ENCODE measurements at regions not wholly inside any gene's neighbourhood (a gene's known extent, or its start where the extent isn't known, plus 50 kb on each side); places are given as distances from the start of the nearest gene placed in this dataset.

DNA sequence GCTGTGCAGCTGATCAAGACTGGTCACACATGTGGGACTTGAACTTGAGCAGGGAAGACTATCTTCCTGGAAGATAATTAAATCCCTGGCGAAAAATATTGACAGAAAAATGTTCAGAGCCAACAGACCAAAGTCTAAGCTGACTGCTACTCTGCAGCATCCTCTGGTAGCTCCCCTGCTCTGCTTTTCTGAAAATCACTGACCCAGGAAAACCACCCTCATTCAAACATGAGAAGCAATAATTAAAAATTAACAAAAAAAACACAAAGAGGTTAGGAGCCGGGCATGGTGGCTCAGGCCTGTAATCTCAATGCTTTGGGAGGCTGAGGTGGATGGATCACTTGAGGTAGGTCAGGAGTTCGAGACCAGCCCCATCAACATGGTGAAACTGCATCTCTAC is 151.9 kb downstream of the SCG2 start:
- Histone ChIP-seq H3K27ac (ENCODE audit: low read depth, low read length) (no peak overlapping the region), H3K36me3 (ENCODE audit: control insufficient read depth, insufficient read depth, low read length) (no peaks in the 10 kb centered on the region), H3K9ac (ENCODE audit: extremely low read depth, low read length, poor library complexity, severe bottlenecking) (no peak overlapping the region), H3K27me3 (ENCODE audit: control insufficient read depth, insufficient read depth, low read length, poor library complexity, severe bottlenecking) (no peaks in the 10 kb centered on the region), H3K4me3 (ENCODE audit: low read length) (no peak overlapping the region), H3K4me1 (ENCODE audit: control insufficient read depth, insufficient read depth, low read length) (no peaks in the 10 kb centered on the region), H3K9me3 (ENCODE audit: control insufficient read depth, low read length) (no peaks in the 10 kb centered on the region)
- no peaks in the 10 kb centered on the region for H3K36me3 Mint-ChIP-seq (ENCODE audit: low read depth)
- no peak for TF ChIP-seq CTCF (conservative IDR thresholded peaks at IDR 0.05)
- peaks cover 2% of the 10 kb centered on the region for H3K9me3 Mint-ChIP-seq
- H3K4me3 Mint-ChIP-seq = no peak overlapping the region
- DNase-seq = no peak
- 89 to 93% methylated on average over 3 of the region's 3 CpGs for WGBS, 2 experiments (ENCODE audit: insufficient coverage in 1 of 2, insufficient read length in 1 of 2)
- peaks cover 6% of the 10 kb centered on the region for H3K27me3 Mint-ChIP-seq (ENCODE audit: insufficient read depth)
- no peaks in the 10 kb centered on the region for H3K4me1 Mint-ChIP-seq
- H3K27ac Mint-ChIP-seq = no peak overlapping the region

DNA sequence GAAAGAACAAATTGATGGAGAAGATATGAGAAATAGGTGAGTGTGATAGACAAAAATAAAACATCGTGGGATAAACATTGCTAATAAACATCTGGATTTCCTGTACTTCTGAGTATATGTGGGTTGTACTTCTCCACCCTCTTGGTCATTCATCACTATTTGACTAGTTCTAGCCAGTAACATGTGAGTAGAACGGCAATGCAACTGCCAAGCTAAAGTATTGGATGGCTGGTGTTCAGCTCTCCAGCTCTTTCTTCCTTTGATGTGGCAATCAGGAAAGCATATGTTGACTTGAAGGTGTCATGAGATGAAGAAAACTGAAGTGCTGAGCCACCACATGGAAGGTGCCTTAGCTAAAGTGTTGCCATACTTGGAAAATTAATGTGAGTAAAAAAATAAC is 144.9 kb downstream of the SCG2 start:
- Histone ChIP-seq H3K9ac (ENCODE audit: extremely low read depth, low read length, poor library complexity, severe bottlenecking) (no peak overlapping the region), H3K4me3 (ENCODE audit: low read length) (no peak overlapping the region), H3K27ac (ENCODE audit: low read depth, low read length) (no peak overlapping the region), H3K9me3 (ENCODE audit: control insufficient read depth, low read length) (no peaks in the 10 kb centered on the region), H3K36me3 (ENCODE audit: control insufficient read depth, insufficient read depth, low read length) (no peaks in the 10 kb centered on the region), H3K27me3 (ENCODE audit: control insufficient read depth, insufficient read depth, low read length, poor library complexity, severe bottlenecking) (no peaks in the 10 kb centered on the region), H3K4me1 (ENCODE audit: control insufficient read depth, insufficient read depth, low read length) (no peaks in the 10 kb centered on the region)
- DNase-seq = no peak
- WGBS, 2 experiments (ENCODE audit: insufficient coverage in 1 of 2, insufficient read length in 1 of 2) = 86 to 88% methylated on average over 1 to 2 of the region's 2 CpGs
- Mint-ChIP-seq H3K9me3 (peaks cover 5% of the 10 kb centered on the region), H3K36me3 (ENCODE audit: low read depth) (no peaks in the 10 kb centered on the region), H3K4me3 (no peak overlapping the region), H3K27me3 (ENCODE audit: insufficient read depth) (peaks cover 19% of the 10 kb centered on the region), H3K4me1 (no peaks in the 10 kb centered on the region), H3K27ac (no peak overlapping the region)
- TF ChIP-seq CTCF (conservative IDR thresholded peaks at IDR 0.05) = no peak

DNA sequence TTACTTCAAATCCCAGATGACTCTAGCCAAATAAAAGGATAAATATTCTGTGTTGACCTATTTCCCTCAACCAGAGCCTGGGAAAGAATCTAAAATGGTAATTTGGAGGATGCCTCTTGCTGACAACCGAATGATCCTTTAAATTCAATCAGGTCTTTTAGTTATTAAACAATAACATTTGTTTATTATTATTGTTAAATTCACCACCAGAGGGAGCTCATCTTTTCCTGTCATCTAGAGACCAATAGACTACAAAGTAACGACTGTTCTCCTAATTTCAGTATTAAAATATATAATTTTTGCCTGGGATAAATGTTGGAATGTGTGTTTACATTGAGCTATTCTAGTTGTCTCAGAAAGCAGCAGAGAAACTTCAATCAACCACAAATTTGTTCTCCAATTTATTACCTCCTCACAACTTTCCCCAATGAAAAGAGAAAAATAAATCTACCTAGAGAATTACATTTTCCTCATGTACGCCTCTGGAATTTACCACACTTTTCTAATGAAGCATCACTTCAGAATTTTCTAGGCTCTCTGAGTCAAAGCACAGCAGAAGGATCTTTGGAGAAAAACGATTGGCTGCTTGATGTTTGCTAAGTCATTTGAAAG is 142.7 kb downstream of the SCG2 start:
- no peaks in the 10 kb centered on the region for H3K27me3 ChIP-seq (ENCODE audit: control insufficient read depth, insufficient read depth, low read length, poor library complexity, severe bottlenecking)
- H3K9ac ChIP-seq (ENCODE audit: extremely low read depth, low read length, poor library complexity, severe bottlenecking) = no peak overlapping the region
- H3K4me3 Mint-ChIP-seq = no peak overlapping the region
- peak; percentile 80 for TF ChIP-seq CTCF (conservative IDR thresholded peaks at IDR 0.05)
- no peak overlapping the region for H3K27ac Mint-ChIP-seq
- H3K4me1 Mint-ChIP-seq = no peaks in the 10 kb centered on the region
- no peaks in the 10 kb centered on the region for H3K36me3 ChIP-seq (ENCODE audit: control insufficient read depth, insufficient read depth, low read length)
- H3K36me3 Mint-ChIP-seq (ENCODE audit: low read depth) = no peaks in the 10 kb centered on the region
- no peaks in the 10 kb centered on the region for H3K9me3 ChIP-seq (ENCODE audit: control insufficient read depth, low read length)
- no peak for DNase-seq
- no peak overlapping the region for H3K27ac ChIP-seq (ENCODE audit: low read depth, low read length)
- H3K4me1 ChIP-seq (ENCODE audit: control insufficient read depth, insufficient read depth, low read length) = no peaks in the 10 kb centered on the region
- peaks cover 19% of the 10 kb centered on the region for H3K27me3 Mint-ChIP-seq (ENCODE audit: insufficient read depth)
- H3K4me3 ChIP-seq (ENCODE audit: low read length) = no peak overlapping the region
- WGBS, 2 experiments (ENCODE audit: insufficient coverage in 1 of 2, insufficient read length in 1 of 2) = 72% methylated on average over 3 of the region's 4 CpGs; no CpG with 5 or more reads in 1 of the 2 experiments
- peaks cover 7% of the 10 kb centered on the region for H3K9me3 Mint-ChIP-seq
